AG10803 (cell line): ENCODE measurements at regions not wholly inside any gene's neighbourhood (a gene's known extent, or its start where the extent isn't known, plus 50 kb on each side); places are given as distances from the start of the nearest gene placed in this dataset.
A peak's percentile ranks its signal among the peaks of the same experiment; 100 is the strongest.

Experiments used
- DNase-seq: peaks from one replicate; pipeline ENCODE4 v3.0.0; 2010; ENCODE audit warnings: low read depth
- H3K4me3 ChIP-seq: 2 replicates; pipeline ENCODE4 v1.5.1; 2011; ENCODE audit warnings: mild to moderate bottlenecking, low read length, control low read depth
- TF ChIP-seq, protein P1 (sequence below): conservative IDR thresholded peaks from 2 replicates; pipeline ENCODE4 v1.5.1; 2011; ENCODE audit warnings: mild to moderate bottlenecking, low read length, control low read depth, inconsistent platforms

DNA sequence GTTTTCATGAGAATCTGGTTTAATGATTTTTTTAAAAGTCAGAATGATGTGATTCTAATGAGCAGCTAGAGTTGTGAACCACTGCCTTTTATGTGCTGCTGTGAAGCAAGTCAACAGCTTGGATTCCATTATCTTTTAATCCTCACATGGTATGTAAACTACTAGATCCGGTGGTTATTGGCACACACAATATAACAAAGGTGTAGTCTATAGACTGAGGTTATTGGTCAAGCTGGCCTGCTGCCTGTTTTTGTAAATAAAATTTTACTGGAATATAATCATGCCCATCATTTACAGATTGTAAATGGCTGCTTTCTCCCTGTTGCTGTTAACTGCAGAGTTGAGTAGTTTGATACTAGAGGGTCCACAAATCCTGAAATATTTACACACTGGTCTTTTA lies 103.1 kb downstream of the OTOL1 start:
- TF ChIP-seq, protein P1, sequence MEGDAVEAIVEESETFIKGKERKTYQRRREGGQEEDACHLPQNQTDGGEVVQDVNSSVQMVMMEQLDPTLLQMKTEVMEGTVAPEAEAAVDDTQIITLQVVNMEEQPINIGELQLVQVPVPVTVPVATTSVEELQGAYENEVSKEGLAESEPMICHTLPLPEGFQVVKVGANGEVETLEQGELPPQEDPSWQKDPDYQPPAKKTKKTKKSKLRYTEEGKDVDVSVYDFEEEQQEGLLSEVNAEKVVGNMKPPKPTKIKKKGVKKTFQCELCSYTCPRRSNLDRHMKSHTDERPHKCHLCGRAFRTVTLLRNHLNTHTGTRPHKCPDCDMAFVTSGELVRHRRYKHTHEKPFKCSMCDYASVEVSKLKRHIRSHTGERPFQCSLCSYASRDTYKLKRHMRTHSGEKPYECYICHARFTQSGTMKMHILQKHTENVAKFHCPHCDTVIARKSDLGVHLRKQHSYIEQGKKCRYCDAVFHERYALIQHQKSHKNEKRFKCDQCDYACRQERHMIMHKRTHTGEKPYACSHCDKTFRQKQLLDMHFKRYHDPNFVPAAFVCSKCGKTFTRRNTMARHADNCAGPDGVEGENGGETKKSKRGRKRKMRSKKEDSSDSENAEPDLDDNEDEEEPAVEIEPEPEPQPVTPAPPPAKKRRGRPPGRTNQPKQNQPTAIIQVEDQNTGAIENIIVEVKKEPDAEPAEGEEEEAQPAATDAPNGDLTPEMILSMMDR, result no peak
- DNase-seq, result no peak
- H3K4me3 ChIP-seq, result no peak overlapping the region

DNA sequence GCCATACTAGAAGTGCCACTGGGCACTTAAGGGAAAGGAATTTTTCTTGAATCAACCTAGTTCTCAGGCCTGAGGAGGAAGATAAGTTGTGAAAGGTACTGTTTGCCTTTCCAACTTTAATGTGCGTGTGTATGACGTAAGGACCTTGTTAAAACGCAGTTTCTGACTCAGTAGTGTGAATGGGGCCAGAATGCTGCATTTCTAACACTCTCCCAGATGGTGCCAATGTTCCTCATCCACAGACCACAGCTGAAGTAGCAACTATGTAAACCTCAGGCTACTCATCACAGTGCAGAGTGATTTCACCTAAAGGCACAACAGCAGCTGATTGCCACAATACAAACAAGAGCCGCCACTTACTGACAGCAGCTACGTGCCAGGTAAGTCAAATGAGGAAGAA lies 103.6 kb downstream of the OTOL1 start:
- peak; percentile 4 for DNase-seq
- no peak overlapping the region for H3K4me3 ChIP-seq
- TF ChIP-seq, protein P1, result no peak

DNA sequence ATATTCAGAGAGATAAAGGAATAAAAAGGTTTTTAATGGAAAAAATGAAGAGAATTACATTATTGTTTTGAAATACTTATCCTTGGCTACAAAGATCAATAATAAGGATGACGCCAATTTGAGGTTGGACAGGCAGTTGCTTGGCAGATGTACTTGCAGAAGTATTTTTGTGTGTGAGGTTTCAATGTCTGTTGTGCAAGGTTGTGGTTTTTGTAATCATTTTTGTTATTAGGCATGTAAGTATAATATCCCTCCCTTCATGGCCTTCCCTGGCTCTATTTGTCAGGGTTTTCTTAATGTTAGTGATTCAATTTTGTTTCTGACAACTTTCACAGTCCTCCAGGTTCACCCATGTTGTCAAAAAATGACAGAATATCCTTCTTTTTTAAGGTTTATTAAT lies 105.9 kb downstream of the OTOL1 start:
- peak; percentile 5 for DNase-seq
- TF ChIP-seq, protein P1, result no peak

DNA sequence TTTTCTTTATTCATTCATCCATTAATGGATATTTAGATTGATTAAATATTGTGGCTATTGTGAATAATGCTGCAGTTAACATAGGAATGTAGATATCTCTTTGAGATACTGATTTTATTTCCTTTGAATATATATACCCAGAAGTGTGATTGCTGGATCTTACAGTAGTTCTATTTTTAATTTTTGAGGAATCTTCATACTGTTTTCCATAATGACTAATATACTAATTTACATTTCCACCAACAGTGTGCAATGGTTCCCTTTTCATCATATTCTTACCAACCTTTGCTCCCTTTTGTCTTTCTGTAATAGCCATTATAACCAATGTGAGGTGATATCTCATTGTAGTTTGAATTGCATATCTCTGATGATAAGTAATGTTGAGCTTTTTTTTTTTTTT lies 106.3 kb downstream of the OTOL1 start:
- no peak overlapping the region for H3K4me3 ChIP-seq
- DNase-seq, result no peak
- TF ChIP-seq, protein P1, result no peak

More for the DNA sequence above, 105.9 kb downstream of the OTOL1 start:
- no peak overlapping the region for H3K4me3 ChIP-seq

DNA sequence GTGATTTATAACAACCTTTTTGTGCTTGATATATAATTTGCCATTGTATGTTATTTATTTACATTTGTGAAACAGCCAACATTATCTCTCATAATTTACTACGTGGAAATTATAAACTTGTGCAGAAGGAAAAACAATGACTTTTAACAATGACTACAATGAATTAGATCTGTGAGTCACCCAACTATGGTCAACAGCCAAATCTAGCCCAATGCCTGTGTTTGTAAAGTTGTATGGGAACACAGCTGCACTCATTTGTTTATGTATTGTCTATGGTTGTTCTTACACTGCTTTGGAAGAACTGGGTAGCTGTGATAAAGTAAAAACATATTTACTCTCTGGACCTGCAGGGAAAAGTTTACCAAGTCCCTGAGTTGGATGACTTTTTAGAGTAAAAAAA lies 110.4 kb downstream of the OTOL1 start:
- DNase-seq, result no peak
- TF ChIP-seq, protein P1, result no peak

DNA sequence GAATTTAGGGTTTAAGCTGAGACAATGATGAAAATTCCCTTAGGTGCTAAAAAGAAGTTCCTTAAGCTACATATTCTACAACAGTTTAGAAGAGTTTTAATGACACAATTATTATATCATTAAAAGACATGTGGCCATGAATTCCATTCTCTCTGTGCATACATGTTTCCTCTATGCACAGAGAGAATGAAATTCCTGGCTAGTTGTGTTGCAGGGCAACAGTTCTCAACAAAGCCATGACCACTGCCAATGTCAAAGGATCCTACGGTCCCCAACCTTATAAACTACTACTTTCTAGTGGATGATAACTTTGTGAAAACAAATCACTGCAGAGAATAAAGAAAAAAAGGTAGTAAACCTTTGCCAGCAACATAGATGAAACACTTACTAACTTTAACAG lies 122.7 kb downstream of the OTOL1 start:
- H3K4me3 ChIP-seq, result no peak overlapping the region
- TF ChIP-seq, protein P1, result no peak
- DNase-seq, result no peak

More for the DNA sequence above, 110.4 kb downstream of the OTOL1 start:
- no peak overlapping the region for H3K4me3 ChIP-seq

DNA sequence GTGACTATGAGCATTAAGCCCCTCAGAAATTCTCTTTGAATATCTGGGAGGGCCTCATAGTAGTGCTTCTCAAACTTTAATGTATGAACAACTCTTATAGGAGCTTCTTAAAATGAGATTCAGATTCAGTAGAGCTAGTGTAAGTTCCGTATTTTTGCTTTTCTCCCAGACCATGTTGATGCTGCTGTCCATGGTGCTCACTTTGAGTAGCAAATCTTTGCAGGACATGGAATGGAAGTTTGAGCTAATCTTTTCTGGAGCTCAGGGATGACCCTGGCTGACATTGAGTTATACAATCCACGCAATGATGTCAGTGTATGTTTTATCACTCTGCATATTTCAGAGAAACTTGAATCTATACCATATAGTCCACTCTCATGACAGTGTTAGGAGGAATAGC lies 134.2 kb downstream of the OTOL1 start:
- DNase-seq, result no peak
- no peak overlapping the region for H3K4me3 ChIP-seq
- TF ChIP-seq, protein P1, result no peak
